C4-2B (cell line): ENCODE measurements at regions not wholly inside any gene's neighbourhood (a gene's known extent, or its start where the extent isn't known, plus 50 kb on each side); places are given as distances from the start of the nearest gene placed in this dataset.

Source experiments
- ZFX ChIP-seq: fragments of 450-650 bp; IDR thresholded peaks from 2 replicates; pipeline ENCODE4 v1.6.1; 2017
- TF ChIP-seq, protein P1 (sequence below): fragments of 450-650 bp; conservative IDR thresholded peaks from 2 replicates; pipeline ENCODE4 v1.5.1; 2017; ENCODE audit warnings: mild to moderate bottlenecking

DNA sequence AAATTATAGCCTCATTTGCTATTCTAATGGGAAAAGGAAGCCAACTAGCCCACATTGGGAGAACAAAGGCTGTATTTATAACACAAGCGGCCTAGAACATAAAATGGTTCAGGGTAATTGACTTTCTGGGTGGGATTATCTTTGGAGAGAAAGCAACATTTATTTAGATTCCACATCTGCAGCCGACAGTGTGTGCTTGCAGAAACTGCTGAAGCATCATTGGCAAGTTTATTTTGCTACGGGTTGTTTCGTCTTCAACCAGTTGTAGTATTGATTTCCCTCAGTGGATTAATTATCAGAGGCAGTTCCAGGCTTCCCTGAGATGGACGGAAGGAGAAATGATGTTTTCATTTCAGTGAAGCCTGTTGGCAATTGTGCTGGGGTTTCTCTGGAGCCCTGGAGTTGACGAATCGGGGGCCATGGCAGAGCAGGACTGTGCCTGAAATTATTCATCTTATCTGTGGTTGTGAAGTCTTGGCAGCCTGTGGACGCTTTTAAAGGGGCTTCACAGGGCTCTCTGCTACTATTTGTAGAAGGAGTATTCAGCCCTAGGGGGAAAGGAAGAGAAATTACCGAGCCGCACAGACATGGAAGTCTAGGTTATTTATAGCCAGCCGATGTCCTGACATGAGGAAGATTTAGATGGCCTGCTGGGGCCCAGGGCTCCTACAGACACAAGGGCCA, 290.6 kb upstream of the IRX4 start:
- TF ChIP-seq, protein P1, sequence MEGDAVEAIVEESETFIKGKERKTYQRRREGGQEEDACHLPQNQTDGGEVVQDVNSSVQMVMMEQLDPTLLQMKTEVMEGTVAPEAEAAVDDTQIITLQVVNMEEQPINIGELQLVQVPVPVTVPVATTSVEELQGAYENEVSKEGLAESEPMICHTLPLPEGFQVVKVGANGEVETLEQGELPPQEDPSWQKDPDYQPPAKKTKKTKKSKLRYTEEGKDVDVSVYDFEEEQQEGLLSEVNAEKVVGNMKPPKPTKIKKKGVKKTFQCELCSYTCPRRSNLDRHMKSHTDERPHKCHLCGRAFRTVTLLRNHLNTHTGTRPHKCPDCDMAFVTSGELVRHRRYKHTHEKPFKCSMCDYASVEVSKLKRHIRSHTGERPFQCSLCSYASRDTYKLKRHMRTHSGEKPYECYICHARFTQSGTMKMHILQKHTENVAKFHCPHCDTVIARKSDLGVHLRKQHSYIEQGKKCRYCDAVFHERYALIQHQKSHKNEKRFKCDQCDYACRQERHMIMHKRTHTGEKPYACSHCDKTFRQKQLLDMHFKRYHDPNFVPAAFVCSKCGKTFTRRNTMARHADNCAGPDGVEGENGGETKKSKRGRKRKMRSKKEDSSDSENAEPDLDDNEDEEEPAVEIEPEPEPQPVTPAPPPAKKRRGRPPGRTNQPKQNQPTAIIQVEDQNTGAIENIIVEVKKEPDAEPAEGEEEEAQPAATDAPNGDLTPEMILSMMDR: no peak
- no peak for TF ChIP-seq ZFX
